ENCODE measurements at regions not wholly inside any gene's neighbourhood (a gene's known extent, or its start where the extent isn't known, plus 50 kb on each side); places are given as distances from the start of the nearest gene placed in this dataset.

DNA sequence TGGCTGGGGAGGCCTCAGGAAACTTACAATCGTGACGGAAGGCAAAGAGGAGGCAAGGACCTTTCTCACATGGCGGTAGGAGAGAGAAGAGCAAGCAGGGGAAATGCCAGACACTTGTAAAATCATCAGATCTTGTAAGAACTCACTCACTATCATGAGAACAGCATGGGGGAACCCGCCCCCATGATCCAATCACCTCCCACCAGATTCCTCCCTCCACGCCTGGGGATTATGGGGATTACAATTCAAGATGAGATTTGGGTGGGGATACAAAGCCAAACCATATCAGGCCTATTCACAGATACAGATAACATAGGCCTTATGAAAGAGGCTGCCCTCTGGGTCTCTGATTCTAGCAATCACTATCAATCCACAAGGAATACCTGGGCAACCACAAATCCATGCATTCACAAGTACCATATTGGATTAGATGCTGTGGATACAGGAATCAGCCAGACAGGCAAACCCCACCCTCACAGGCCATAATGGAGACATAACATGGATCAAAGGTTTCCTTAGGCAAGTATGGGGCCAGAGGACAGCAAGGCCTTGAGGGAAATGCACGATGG, 284.9 kb downstream of the SOX9 start:
- no peak for ATAC-seq

DNA sequence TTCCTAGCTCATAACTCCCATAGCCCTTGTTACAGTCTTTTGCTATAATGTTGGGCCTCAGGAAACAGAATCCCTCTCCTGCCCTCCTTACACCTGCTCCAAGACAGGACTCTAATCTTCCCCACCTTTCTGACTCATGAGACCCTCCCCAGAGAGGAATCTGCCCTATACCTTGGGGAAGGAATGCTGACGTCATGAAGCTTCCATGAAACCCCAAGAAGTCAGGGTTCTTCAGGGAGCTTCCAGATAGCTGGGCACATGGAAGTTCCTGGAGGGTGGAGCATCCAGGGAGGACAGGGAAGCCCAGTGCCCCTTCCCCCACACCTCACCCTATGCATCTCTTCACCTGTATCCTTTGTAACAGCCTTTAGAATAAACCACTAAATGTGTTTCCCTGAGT, 285.7 kb downstream of the SOX9 start:
- H3K4me1 ChIP-seq: peaks cover 77% of the 10 kb centered on the region
- no peak for DNase-seq (ENCODE audit: low read depth in 1 of 2, low spot score in 1 of 2)
- ChIA-PET POLR2A (interaction anchor here (0.8 to 1.2 kb wide), 2 partner anchors 15 to 285 kb away, joined by 3 to 6 read pairs; partner anchors contain the start of gene SOX9), CTCF (interaction anchor here (1.4 kb wide), 1 partner anchor 11 kb away, joined by 4 read pairs; no protein-coding TSS in a partner anchor)
- TF ChIP-seq HEYL (CRISPR knock-in tag; IDR thresholded peaks at IDR 0.05) (no peak), MAFK (IDR thresholded peaks at IDR 0.05; ENCODE audit: partially characterized antibody) (peak; percentile 26)
- TF ChIP-seq, protein P1, sequence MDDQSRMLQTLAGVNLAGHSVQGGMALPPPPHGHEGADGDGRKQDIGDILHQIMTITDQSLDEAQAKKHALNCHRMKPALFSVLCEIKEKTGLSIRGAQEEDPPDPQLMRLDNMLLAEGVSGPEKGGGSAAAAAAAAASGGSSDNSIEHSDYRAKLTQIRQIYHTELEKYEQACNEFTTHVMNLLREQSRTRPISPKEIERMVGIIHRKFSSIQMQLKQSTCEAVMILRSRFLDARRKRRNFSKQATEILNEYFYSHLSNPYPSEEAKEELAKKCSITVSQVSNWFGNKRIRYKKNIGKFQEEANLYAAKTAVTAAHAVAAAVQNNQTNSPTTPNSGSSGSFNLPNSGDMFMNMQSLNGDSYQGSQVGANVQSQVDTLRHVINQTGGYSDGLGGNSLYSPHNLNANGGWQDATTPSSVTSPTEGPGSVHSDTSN (IDR thresholded peaks at IDR 0.05): no peak
- H3K4me3 ChIP-seq: no peak overlapping the region
- no peaks in the 10 kb centered on the region for H3K9me3 ChIP-seq
- peak overlapping the region; percentile 77 for H3K4me2 ChIP-seq
- no peak for FAIRE-seq
- 92% methylated on average over 1 of the region's 1 CpG for whole genome bisulfite sequencing (ENCODE audit: missing lambda C conversion rate)
- peak overlapping the region; percentile 73 to 76 for H3K27ac ChIP-seq
- ATAC-seq: no peak

More for the DNA sequence above, 284.9 kb downstream of the SOX9 start:
- H3K4me2 ChIP-seq: peak overlapping the region; percentile 36; the same call in 1 of the 3 replicates
- ChIA-PET CTCF (interaction anchor here (1.4 kb wide), 1 partner anchor 11 kb away, joined by 4 read pairs; no protein-coding TSS in a partner anchor), POLR2A (no interaction called here)
- H3K9me3 ChIP-seq: no peaks in the 10 kb centered on the region
- H3K27ac ChIP-seq: peak overlapping the region; percentile 73 to 76; a peak in 5 of 6 replicates
- WGBS (ENCODE audit: missing lambda C conversion rate): 93% methylated on average over 6 of the region's 6 CpGs
- no peak for TF ChIP-seq PHF8 (IDR thresholded peaks at IDR 0.05; ENCODE audit: borderline replicate concordance, low read depth)
- TF ChIP-seq JUN (IDR thresholded peaks at IDR 0.05): no peak
- H3K4me3 ChIP-seq: no peak overlapping the region
- no peak for DNase-seq (ENCODE audit: low read depth in 1 of 2, low spot score in 1 of 2)
- H3K4me1 ChIP-seq: peaks cover 71% of the 10 kb centered on the region
- FAIRE-seq: no peak

DNA sequence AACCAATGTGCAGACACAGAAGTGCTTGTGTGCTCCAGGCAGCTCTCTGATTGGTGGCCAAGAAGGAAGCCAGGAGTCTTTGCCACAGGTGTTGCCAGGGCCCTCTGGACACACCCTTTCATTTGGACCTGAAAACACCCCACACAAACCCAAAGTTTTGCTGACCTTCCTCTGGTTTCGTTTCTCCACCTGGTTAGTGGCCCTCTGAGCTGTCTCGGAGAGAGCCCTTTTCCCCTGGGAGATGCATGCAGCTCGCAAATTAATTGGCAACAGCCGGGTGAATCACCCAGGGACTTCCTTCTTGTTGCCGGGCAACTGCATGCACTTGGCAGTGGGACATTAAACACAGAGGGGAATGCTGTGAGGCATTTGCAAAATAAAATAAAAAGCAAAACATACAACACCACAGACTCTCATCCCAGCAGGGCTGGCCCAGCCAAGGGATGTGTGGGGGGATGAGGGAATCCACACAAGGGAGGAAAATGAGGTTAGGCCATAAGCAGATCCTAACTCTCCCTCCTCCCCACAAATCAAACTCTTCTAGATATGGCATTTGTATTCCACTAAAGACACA, 286.6 kb downstream of the SOX9 start:
- H3K4me1 ChIP-seq: peaks cover 83% of the 10 kb centered on the region
- ChIA-PET POLR2A (interaction anchor here (0.8 to 1.2 kb wide), 5 partner anchors 16 to 286 kb away, joined by 3 to 6 read pairs (median 3); partner anchors contain the start of gene SOX9), CTCF (interaction anchor here (0.8 to 1.4 kb wide), 2 partner anchors 10 to 149 kb away, joined by 3 to 4 read pairs; no protein-coding TSS in a partner anchor)
- peak overlapping the region; percentile 1; the same call in 1 of the 3 replicates for H3K4me3 ChIP-seq
- TF ChIP-seq CEBPB (IDR thresholded peaks at IDR 0.05) (peak in 1 of 2 experiments; percentile 17; a peak in 1 of 4 replicates), RFX5 (IDR thresholded peaks at IDR 0.05) (0 out of 2 replicates have a peak, but pooled peaks have one; percentile 22), ZFP36 (IDR thresholded peaks at IDR 0.05; ENCODE audit: borderline replicate concordance, partially characterized antibody) (no peak), GATA3 (IDR thresholded peaks at IDR 0.05; ENCODE audit: borderline replicate concordance) (peak; percentile 45; the same call in 1 of the 2 replicates), SMC3 (IDR thresholded peaks at IDR 0.05) (peak; percentile 45), NFE2L2 (conservative IDR thresholded peaks at IDR 0.05; ENCODE audit: low read length) (no peak), HDAC2 (IDR thresholded peaks at IDR 0.05) (no peak), TP53 (CRISPR knock-in tag; IDR thresholded peaks at IDR 0.05) (no peak), CBX2 (IDR thresholded peaks at IDR 0.05; ENCODE audit: borderline replicate concordance, low read depth) (no peak), EHF (CRISPR knock-in tag; IDR thresholded peaks at IDR 0.05) (no peak), EHMT2 (IDR thresholded peaks at IDR 0.05; ENCODE audit: low read depth) (no peak), FOSB (CRISPR knock-in tag; IDR thresholded peaks at IDR 0.05) (no peak), JUN (IDR thresholded peaks at IDR 0.05) (peak; percentile 56 to 61; a peak in 2 of 5 replicates), MAFK (IDR thresholded peaks at IDR 0.05; ENCODE audit: partially characterized antibody) (no peak), RAD21 (conservative IDR thresholded peaks at IDR 0.05 in 1 of 2, IDR thresholded peaks at IDR 0.05 in 1 of 2) (peak in 1 of 2 experiments; percentile 54; a peak in 3 of 5 replicates), FOSL2 (IDR thresholded peaks at IDR 0.05) (peak; percentile 82; the same call in 1 of the 2 replicates), FOSL2 (CRISPR knock-in tag; IDR thresholded peaks at IDR 0.05) (peak; percentile 95), MYC (IDR thresholded peaks at IDR 0.05; ENCODE audit: borderline replicate concordance, low read length) (peak; percentile 72), CHD2 (IDR thresholded peaks at IDR 0.05; ENCODE audit: low read length, partially characterized antibody) (no peak), HOXA7 (CRISPR knock-in tag; IDR thresholded peaks at IDR 0.05) (no peak), JUNB (IDR thresholded peaks at IDR 0.05) (peak; percentile 87), EP300 (IDR thresholded peaks at IDR 0.05) (peak; percentile 42 to 50; a peak in 2 of 5 replicates)
- TF ChIP-seq, protein P2, sequence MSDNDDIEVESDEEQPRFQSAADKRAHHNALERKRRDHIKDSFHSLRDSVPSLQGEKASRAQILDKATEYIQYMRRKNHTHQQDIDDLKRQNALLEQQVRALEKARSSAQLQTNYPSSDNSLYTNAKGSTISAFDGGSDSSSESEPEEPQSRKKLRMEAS (IDR thresholded peaks at IDR 0.05): peak; percentile 41; the same call in 1 of the 2 replicates
- TF ChIP-seq, protein P3, sequence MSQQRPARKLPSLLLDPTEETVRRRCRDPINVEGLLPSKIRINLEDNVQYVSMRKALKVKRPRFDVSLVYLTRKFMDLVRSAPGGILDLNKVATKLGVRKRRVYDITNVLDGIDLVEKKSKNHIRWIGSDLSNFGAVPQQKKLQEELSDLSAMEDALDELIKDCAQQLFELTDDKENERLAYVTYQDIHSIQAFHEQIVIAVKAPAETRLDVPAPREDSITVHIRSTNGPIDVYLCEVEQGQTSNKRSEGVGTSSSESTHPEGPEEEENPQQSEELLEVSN (IDR thresholded peaks at IDR 0.05; ENCODE audit: borderline replicate concordance, low read depth): no peak
- TF ChIP-seq, protein P4, sequence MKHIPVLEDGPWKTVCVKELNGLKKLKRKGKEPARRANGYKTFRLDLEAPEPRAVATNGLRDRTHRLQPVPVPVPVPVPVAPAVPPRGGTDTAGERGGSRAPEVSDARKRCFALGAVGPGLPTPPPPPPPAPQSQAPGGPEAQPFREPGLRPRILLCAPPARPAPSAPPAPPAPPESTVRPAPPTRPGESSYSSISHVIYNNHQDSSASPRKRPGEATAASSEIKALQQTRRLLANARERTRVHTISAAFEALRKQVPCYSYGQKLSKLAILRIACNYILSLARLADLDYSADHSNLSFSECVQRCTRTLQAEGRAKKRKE (CRISPR knock-in tag; IDR thresholded peaks at IDR 0.05; ENCODE audit: low read depth): peak; percentile 22; the same call in 1 of the 2 replicates
- TF ChIP-seq, protein P5, sequence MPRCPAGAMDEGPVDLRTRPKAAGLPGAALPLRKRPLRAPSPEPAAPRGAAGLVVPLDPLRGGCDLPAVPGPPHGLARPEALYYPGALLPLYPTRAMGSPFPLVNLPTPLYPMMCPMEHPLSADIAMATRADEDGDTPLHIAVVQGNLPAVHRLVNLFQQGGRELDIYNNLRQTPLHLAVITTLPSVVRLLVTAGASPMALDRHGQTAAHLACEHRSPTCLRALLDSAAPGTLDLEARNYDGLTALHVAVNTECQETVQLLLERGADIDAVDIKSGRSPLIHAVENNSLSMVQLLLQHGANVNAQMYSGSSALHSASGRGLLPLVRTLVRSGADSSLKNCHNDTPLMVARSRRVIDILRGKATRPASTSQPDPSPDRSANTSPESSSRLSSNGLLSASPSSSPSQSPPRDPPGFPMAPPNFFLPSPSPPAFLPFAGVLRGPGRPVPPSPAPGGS (IDR thresholded peaks at IDR 0.05): peak; percentile 72; the same call in 1 of the 3 replicates
- peak; percentile 63 for FAIRE-seq
- peak overlapping the region; percentile 77 for H3K4me2 ChIP-seq
- DNase-seq (ENCODE audit: low read depth in 1 of 2, low spot score in 1 of 2): peak; percentile 93 to 99
- H3K27ac ChIP-seq: peak overlapping the region; percentile 73 to 76
- WGBS (ENCODE audit: missing lambda C conversion rate): 3% methylated on average over 5 of the region's 5 CpGs
- H3K9me3 ChIP-seq: no peaks in the 10 kb centered on the region
- peak; percentile 85 to 88 for ATAC-seq
